NCI-H748 treated with DMSO at 0.1 percent for 48 hours (cell line): ENCODE measurements at regions not wholly inside any gene's neighbourhood (a gene's known extent, or its start where the extent isn't known, plus 50 kb on each side); places are given as distances from the start of the nearest gene placed in this dataset.
"Not testable (repeated sequence)": the region's sequence is repeated elsewhere in the genome, so short reads cannot be mapped to it uniquely, and the experiment has no call there.

Experiments
- DNase-seq: peaks from one replicate; lab custom pipeline; 2025; lab: John Stamatoyannopoulos, UW

DNA sequence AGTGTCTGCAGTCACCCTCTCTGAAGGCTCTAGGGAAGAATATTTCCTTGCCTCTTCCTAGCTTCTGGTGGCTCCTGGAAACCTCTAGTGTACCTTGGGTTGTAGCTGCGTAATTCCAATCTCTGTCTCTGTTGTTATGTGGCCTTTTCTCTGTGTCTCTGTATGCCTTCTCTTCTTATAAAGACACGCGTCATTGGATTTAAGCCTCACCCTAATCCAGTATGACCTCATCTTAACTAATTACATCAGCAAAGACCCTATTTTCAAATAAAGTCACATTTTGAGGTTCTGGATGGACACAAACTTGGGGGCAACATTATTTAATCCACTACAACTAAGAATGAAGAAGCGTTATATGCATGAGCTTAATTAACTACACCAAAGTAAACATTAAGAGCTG is 111.4 kb upstream of the ZNF184 start:
- DNase-seq, result no peak

DNA sequence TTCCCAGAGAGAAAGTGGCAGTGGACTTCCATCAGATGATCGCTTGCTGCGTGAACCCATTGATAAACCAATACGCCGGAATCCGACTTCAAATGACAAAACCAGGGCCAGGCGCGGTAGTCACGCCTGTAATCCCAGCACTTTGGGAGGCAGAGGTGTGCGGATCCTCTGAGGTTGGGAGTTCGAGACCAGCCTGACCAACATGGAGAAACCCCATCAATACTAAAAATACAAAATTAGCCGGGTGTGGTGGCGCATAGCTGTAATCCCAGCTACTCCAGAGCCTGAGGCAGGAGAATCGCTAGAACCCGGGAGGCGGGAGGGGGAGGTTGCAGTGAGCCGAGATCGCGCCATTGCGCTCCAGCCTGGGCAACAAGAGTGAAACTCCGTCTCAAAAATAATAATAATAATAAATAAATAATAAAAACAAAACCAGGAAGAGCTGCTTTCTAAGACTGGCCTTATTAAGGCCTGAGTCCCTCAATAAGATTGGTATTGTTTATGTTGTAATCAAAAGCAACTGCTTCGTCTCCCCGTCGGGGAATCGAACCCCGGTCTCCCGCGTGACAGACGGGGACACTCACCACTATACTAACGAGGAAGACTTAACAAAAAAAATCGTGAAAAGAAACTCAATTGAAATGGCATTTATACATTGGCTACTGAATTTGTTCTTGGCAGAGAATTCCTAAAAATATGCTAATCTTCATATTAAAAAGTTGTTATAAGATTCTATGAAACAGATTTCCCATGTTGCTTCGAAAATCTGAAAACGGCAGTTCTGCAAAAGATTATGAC is 110.2 kb upstream of the ZNF184 start:
- DNase-seq, result peak; percentile 19

DNA sequence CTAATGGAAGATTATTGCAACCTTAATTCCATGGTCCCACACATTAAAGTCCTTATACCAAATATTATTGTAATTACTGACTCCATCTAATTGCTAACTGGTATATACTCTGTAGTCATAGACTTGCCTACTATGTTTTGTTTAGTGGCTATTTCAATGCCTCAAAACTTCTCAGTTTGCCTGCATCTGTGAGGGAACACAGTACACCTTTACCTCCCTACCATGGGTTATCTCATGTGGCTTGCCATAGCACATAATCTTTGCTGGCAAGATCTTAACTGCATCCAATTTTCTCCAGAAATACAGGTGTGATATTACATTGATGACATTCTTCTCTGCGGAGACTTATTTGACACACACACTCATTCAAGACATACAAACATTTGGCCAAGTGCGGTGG is 107.1 kb upstream of the ZNF184 start:
- DNase-seq, result no peak

DNA sequence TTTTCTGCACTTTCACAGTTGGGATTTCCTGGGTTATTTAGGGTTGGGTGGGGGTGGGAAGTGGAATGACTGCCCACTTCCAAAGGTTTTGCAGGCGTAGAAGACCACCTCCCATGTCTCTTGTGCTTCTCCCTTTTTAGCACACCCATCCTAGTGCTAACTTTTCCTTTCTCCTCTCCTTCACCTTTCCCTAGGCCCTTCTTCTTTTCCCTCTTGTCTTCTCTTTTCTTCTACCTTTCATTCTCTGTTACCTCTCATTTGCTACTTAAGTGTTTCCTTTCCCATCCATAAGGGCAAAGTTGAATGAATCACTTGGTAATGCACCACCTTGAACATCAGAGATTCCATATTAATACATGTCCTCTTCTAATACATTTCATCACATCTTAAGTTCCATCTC is 105.0 kb upstream of the ZNF184 start:
- DNase-seq, result no peak

DNA sequence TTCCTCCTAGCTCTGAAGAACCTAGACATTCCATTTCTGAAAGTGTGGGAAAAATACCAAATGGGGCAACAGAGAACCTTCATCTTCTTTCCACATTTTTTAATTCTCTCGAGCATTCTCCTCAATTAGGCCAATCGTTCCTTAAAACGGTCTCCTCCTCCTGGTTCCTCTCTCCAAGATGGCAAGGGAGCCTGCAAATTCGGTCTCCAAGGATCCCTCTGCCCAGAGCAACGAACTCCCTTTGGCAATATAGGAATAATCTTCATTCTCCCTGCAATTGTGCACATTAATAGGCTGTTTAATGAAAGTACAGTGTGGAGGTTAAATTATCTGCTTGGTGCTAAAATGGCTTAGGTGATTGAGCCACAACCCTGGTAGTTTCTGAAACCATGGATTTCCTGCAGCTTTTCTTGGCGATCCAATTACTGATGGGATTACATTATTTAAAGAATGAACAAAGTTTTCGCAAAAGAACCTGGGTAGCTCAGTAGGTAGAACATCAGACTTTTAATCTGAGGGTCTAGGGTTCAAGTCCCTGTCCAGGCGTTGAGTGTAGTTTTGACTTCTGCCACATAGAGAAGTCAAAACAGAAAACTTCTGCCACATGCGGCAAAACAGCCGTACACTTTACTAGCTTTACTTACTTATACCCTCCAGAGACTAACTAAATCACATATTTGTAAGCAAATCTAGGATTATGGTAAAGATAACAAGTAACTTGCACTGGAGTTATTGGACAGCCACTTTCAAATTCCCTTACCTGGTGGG is 102.9 kb upstream of the ZNF184 start:
- DNase-seq, result no peak

DNA sequence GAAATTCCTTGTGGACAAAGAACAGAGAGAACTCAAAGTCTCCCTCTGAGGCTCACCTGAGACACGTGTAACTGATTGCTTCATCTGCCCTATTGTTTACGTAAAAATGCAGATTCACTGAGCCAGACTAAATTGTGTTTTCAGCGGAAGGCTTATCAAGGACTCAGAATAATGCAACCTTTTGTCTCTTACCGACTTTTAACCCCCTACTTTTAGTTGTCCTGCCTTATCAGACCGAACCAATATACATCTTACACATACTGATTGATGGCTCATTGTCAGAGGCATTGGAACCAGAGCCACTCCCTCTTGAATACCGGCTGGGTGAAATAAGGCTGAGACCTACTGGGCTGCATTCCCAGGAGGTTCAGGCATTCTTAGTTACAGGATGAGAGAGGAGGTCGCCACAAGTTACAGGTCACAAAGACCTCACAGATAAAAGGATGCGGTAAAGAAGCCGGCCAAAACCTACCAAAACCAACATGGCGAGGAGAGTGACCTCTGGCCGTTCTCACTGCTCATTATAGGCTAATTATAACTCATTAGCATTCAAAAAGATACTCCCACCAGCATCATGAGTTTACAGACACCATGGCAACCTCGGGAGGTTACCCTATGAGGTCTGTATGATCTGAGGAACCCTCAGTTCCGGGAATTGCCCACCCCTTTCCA is 95.5 kb upstream of the ZNF184 start:
- no peak for DNase-seq

DNA sequence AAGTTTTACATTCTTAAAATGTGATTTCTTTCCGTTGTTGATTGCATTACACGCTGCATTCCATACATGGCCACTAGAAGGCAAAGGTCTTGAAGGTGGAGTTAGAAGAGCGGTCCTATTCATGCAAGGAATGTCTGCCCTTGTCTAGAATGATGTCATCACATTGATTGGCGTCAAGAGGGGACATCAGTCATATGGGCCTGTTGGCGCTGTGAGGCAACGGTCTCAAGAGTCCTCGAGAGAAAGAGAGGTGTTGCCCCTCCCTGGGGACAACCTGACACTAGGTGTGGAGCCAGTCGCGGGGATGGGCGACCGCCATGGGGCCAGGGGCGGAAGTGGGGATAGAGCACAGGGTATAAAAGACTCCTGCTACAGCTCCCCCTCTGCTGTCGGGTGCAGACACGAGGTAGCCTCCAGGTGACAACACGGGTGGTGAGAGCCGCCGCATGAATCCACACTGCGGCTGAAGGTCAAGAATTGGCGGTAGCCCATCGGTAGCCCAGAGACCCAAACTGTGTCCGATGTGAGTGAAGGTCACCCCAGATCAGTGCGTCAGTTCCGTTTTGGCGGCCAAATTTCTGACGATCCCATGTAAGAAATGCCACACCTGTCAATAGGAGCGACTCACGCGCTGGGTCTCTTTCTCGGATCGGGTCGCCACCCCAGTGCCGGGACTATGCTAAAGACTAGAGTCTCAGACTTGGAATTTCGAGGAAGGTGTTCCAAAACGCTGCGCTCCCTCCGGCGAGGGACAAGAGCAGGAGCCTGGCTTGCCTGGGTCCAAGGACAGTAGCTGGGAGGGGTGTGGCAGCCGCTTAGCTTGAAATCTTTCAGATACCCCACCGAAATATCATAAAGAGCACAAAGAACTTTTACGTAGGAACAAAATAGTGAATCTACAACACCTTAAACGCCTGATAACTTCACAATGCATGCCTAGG is 93.2 kb upstream of the ZNF184 start:
- peak; percentile 58 for DNase-seq

DNA sequence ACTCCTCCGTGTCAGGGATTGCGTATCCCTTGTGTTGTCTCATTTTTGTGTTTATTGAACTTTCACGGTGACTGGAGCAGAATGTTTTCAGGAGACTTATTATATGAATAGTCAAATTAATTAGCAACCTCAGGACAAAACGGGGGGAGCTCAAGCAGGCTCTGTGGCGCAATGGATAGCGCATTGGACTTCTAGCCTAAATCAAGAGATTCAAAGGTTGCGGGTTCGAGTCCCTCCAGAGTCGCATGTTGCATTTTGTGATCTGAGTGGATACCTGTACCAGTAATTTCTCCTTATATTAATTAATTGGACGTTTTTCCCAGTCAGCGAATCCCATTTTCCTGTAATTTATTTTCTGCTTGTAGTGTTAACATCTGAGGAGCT is 89.1 kb upstream of the ZNF184 start:
- DNase-seq, result no peak

DNA sequence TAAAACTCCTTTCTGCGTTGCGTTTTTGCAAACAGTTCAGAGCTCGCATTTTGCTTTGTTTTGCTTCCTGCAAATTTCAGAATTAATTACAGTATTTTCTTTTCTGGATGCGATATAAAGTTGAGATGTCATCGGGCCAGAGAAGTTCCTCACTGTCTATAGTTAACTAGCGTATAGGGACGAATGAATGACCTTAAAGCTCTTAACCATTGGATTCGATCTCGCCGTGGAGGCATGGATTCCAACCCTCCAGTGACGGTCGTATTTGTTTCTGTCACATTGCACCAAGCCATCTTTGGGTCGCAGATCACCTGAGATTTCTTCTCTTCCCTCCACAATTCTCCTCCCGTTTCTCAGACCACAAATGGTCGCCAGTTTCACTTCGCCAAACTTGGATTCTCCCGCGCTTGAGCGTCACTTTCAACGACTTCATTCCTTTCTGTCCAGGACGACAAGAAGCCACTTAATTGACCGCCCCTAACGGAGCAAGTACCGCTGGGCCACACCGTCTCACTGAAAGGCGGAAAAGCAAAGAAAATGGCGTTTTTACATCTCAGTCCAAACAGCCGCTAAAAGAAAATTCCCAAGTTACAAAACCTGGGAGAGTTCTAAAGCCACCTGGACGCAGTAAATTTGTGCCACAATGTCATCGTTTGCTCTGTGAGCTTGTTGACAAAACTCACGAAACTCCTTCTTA is 85.3 kb upstream of the ZNF184 start:
- DNase-seq, result no peak

DNA sequence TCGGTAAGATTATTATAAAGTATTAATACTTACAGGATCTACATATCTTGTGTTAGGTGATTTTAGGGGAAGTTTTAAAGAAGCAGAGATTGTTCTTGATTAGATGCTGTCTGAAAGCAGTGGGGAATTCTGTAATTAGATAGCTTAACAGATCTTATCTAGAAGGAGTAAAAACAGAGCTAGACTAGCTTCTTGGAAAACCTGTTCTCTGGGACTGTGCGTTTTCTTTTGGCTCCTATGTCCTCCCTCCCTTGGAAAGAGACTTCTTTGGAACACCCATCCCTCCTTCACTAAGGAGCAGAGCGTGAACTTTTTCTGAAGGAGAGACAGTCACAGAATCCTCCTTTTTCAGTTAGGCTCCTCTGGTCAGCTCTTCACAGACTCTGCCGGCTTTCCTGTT is 83.5 kb upstream of the ZNF184 start:
- no peak for DNase-seq

DNA sequence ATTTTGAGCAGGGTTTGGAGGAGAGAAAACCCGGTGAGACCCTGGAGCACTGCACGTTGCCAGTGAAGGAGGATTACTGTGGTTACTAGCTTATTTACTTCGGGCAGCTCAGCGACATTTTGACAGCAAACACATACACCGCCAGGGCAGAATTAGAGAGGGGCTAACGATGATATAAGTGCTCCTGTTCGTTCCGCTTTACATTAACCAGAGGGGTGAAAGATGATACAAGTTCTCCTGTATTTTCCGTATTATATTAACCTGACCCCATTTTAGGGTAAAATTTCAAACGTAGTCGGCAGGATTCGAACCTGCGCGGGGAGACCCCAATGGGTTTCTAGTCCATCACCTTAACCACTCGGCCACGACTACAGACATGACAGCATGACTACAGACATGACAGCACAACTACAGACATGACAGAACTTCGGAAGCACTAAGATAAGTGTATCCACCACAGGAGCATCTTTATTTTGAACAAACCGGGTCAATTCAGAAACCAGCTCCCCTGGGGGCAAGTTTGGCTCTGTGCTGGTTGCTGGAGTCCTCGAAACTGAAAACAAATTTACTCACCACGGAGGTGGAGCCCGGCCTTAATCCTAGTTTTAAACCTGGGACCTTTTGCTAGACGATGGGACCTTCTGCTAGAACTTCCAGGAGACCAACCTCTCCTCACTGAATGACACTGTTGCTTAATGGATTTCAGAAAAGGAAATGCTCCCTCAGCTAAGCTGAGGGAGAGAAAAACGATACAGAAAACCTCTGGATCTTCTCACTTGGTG is 80.4 kb upstream of the ZNF184 start:
- DNase-seq, result peak; percentile 85

DNA sequence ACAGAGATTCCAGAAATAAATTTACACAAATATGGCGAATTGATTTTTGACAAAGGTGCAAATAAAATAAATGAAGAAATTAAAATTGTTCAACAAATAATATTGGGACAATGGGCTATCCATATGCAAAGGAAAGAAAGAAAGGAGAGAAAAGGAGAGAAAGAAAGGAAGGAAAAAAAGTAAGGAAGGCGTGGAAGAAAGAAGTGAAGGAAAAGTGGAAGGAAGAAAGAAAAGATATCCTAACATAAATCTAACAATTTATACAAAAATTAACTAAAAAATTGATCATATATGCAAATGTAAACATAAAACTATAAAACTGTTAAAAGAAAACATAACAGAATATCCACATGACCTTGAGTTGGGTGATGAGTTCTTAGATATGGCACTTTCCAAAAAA is 78.7 kb upstream of the ZNF184 start:
- DNase-seq, result no peak

DNA sequence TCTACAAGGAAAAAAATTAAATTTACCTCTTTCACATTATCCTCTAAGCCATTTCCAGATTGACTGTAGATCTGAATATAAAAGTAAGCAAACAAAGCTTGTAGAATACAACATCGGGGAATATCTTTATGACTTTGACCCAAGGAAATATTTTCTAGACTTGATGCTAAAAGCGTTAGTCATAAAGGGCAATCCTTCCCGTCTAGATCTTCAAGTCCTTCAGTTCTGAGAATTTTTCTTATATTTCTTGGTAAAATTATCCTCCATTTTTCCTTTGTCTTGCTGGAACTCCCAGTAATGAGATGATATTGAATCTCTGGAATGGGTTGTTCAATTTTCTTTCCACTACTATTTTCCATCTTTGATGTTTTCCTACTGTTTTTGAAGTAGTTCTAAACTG is 77.8 kb upstream of the ZNF184 start:
- no peak for DNase-seq

DNA sequence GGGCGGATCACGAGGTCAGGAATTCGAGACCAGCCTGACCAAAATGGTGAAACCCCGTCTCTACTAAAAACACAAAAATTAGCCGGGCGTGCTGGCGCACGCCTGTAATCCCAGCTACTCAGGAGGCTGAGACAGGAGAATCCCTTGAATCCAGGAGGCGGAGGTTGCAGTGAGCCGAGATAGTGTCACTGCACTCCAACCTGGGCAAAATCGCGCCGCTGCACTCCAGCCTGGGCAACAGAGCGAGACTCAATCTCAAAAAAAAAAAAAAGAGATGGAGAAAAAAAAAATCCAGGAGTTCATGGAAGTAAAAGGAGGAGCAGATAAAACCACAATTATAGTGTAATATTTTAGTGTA is 76.3 kb upstream of the ZNF184 start:
- not testable (repeated sequence) for DNase-seq

DNA sequence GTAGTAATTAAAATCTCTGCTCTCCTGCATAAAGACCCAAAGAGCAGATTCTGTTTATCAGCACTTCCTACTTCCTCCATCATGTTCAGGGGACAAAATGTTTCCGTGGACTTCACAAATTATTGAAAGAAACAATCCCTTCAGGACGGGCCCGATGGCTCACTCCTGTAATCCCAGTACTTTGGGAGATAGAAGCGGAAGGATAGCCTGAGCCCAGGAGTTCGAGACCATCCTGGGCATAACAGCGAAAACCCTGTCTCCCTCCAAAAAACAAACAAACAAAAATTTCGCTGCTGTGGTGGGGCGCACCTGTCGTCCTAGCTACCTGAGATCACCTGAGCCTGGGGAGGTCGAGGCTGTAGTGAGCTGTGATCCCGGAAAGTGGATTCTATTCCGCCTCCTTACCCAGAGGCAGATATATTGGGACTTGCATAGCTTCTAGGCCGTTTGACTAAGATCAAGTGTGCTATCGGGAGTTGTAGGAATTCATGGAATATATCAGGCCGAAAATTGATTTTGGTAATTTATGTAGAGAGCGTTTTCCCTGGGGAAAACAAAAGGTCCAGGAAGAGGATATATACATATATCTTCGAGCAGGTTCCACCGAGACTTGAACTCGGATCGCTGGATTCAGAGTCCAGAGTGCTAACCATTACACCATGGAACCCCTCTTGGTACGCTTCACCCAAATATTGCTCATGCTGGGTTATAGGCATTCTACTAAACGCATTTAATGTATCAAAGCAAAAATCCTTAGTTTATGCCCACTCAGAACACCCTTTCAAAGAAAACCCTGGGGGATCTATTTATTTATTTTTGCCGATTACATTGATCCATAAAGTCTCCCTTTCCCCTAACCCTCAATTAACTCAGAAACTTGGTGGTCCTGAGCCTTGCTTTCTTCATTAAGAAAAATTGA is 74.5 kb upstream of the ZNF184 start:
- DNase-seq, result peak; percentile 92

DNA sequence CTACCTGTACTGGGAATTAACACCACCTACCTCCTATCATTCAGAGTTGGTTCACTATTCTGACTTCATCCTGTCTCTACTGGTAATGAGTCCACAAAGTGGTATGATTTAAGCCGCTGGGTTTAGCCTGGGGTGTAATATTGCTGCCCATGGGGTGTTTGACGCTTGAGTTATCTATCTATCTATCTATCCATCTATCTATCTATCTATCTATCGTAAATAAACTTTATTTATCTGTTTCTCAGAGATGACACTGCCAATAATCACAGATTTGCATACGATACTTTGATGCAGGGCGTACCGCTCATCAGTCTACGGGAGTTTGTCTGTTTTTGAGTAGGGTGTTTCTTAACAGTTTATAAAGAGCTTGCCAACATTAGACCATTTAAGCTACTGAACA is 73.6 kb upstream of the ZNF184 start:
- DNase-seq, result no peak

DNA sequence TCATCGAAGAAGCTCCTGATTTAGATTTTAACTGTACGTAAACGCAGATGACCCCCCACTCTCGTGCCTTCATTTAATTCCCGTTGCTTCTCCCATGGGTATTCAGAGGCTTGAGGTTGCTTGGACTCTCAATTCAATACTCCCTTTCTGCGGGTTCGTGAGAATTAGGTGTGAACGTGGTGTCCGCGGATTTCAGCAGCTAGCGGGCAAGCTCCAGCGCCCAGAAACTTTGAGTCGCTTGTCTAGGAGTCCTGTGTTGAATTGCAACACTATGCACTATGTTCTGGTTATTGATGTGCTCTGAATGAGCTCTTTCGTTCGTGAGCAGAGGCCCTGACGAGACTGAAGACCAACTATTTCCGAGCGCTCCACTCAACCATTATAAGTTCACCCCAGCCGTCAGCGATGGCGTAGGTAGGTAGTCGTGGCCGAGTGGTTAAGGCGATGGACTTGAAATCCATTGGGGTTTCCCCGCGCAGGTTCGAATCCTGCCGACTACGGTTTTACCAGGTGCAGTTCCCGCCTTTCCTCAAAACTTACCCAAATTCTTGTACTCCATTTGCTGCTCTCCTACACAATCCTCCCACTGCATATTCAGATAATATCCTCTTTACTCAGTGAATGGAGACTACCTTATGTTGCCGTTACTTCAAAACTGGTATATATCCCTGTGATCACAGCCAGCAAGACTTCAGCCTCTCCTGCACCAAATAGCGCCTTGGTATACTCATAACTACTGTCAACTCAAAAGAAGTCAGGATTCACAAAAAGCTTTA is 72.6 kb upstream of the ZNF184 start:
- DNase-seq, result peak; percentile 88

DNA sequence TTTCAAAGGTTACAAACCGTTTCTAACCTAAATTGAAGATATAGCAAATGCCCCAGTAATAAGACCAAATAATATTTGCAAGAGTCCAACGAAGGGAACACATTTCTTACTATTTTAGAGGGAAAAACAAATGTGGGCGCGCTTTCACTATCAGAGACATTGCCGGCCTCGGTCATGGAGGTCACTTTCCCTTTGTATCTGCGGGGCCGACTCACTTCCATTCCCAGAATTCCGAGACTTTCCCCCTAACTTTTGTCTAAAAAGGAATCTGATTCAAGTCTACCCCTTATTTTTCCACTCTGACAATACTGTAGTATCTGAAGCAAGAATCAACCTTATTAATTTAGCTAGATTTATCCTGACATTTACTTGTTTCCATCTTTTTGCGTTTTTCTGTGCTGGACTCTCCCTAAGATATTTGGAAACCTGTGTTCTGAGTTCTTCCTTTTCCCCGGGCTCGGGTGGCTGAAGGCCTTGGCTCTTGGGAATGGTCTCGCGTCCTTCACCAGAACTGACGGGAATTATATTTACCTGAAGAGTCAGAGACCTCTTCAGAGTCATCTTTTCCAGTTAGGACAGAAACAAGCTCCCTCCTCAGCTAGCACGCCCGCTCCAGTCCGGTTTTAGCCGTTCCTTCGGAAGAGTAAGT is 71.8 kb upstream of the ZNF184 start:
- no peak for DNase-seq
